Central memory CD8-positive, alpha-beta T cell (primary cell): ENCODE measurements at regions not wholly inside any gene's neighbourhood (a gene's known extent, or its start where the extent isn't known, plus 50 kb on each side); places are given as distances from the start of the nearest gene placed in this dataset.
"Not testable (repeated sequence)": the region's sequence is repeated elsewhere in the genome, so short reads cannot be mapped to it uniquely, and the experiment has no call there.

Experiments
- ATAC-seq: fragments of 150-1000 bp; cut with Tn5 transposase; replicated peaks from 2 replicates; pipeline ENCODE4 v1.10.0; 2022; ENCODE audit warnings: mild to moderate bottlenecking, moderate FRiP score, moderate number of reproducible peaks; ENCODE audit not compliant: poor library complexity, severe bottlenecking; ENCODE audit errors: extremely low read depth
- DNase-seq, 2 donors: peaks; one replicate each; pipeline ENCODE4 v3.0.0; 2021; ENCODE audit warnings: low spot score in 2 of 2
- H3K27ac Mint-ChIP-seq: one replicate; pipeline ENCODE4 v1.8.0; 2022; ENCODE audit warnings: low read depth, mild to moderate bottlenecking, moderate library complexity, mixed read lengths
- H3K27me3 Mint-ChIP-seq: one replicate; pipeline ENCODE4 v1.8.0; 2022; ENCODE audit warnings: mixed read lengths
- H3K36me3 Mint-ChIP-seq: one replicate; pipeline ENCODE4 v1.8.0; 2022; ENCODE audit warnings: mild to moderate bottlenecking, moderate library complexity, mixed read lengths; ENCODE audit not compliant: insufficient read depth
- H3K4me1 Mint-ChIP-seq: one replicate; pipeline ENCODE4 v1.8.0; 2022; ENCODE audit warnings: mixed read lengths
- H3K4me3 Mint-ChIP-seq: one replicate; pipeline ENCODE4 v1.8.0; 2022; ENCODE audit warnings: mild to moderate bottlenecking, moderate library complexity, mixed read lengths
- H3K9me3 Mint-ChIP-seq: one replicate; pipeline ENCODE4 v1.8.0; 2022; ENCODE audit warnings: mixed read lengths

DNA sequence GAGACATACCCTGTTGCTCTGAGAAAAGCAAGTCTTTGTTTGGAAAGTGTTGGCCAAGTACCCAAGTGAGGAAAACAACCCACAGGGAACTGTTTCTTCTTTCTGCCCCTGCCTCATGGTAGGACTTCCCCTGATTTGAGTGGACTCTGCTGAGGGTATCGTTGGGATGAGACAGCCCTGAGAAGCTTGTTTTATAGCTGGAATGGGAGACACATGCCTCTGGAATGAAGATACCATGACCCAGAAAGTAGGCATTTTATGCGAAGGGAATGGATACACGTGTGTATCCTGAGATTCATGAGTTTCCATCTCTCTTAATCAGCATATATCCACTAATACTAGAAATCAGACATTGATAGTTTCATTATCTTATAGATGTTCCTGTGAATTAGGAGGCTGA, 382.3 kb downstream of the ATP23 start:
- ATAC-seq (no peak), DNase-seq (no peak)
- H3K9me3 Mint-ChIP-seq = no peaks in the 10 kb centered on the region
- H3K27me3 Mint-ChIP-seq = no peaks in the 10 kb centered on the region
- H3K4me1 Mint-ChIP-seq = no peaks in the 10 kb centered on the region
- H3K27ac Mint-ChIP-seq = no peak overlapping the region
- H3K36me3 Mint-ChIP-seq = no peaks in the 10 kb centered on the region
- no peak overlapping the region for H3K4me3 Mint-ChIP-seq

DNA sequence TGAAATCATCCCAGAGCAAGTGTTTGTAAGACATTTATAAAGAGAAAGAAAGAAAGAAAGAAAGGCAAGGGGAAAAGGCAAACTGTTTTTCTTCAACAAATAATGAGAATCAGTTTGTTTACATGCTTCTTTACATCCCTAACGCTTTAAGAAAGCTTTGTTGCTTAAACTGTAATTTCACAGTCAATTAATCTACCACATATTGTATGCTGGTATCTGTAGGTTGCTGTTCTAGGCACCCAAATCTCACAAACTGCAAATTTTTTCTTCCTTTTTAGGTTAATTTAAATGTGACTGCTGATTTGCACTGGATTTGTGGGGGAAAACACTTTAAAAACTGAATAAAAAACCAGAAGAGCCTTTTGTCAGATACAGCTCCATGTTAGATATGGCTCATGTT, 384.2 kb downstream of the ATP23 start:
- no peak overlapping the region for H3K27ac Mint-ChIP-seq
- H3K4me1 Mint-ChIP-seq = no peaks in the 10 kb centered on the region
- no peaks in the 10 kb centered on the region for H3K27me3 Mint-ChIP-seq
- DNase-seq = no peak
- no peak for ATAC-seq
- no peaks in the 10 kb centered on the region for H3K36me3 Mint-ChIP-seq
- no peaks in the 10 kb centered on the region for H3K9me3 Mint-ChIP-seq
- H3K4me3 Mint-ChIP-seq = no peak overlapping the region

DNA sequence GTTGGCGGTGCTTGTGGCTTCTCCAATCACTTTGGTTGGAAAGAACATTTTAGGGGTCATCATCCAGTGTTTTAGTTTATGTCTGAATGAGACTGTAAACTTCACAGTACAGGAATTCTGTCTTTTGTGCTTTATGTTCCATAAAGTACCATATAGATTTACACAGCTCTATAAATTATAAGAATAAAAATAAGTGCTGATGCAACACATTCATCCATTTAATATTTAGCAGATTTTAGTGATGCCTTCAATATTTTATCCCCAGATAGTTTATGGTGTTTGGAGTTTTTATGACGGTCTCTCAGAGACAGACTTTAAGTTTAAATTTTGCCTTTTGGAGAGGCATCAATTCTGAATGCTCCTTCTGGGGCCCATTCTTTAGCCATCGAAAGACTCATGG, 385.2 kb downstream of the ATP23 start:
- H3K4me3 Mint-ChIP-seq = no peak overlapping the region
- no peaks in the 10 kb centered on the region for H3K36me3 Mint-ChIP-seq
- H3K4me1 Mint-ChIP-seq = no peaks in the 10 kb centered on the region
- no peak overlapping the region for H3K27ac Mint-ChIP-seq
- H3K9me3 Mint-ChIP-seq = no peaks in the 10 kb centered on the region
- no peak for DNase-seq
- no peak for ATAC-seq
- no peaks in the 10 kb centered on the region for H3K27me3 Mint-ChIP-seq

DNA sequence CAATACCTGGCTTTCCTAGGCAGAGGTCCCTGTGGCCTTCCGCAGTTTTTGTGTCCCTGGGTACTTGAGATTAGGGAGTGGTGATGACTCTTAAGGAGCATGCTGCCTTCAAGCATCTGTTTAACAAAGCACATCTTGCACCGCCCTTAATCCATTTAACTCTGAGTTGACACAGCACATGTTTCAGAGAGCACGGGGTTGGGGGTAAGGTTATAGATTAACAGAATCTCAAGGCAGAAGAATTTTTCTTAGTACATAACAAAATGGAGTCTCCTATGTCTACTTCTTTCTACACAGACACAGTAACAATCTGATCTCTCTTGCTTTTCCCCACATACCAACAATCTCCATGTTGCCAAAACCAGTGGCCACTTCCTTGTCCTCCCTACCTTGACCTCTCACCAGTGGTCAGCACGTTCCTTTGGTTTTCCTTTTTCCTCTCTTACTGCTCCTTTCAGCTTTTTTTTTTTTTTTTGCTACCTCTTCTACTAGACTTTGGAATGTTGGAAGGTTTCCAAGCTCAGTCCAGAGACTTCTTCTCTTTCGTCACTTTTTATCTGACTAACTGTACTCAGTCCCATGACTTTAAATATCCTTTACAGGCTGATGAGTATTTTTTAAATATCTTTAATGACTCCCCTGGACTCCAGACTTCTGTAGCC, 395.3 kb downstream of the ATP23 start:
- H3K4me3 Mint-ChIP-seq, H3K9me3 Mint-ChIP-seq, ATAC-seq, H3K27ac Mint-ChIP-seq, H3K36me3 Mint-ChIP-seq, H3K27me3 Mint-ChIP-seq, H3K4me1 Mint-ChIP-seq, DNase-seq: not testable (repeated sequence)

DNA sequence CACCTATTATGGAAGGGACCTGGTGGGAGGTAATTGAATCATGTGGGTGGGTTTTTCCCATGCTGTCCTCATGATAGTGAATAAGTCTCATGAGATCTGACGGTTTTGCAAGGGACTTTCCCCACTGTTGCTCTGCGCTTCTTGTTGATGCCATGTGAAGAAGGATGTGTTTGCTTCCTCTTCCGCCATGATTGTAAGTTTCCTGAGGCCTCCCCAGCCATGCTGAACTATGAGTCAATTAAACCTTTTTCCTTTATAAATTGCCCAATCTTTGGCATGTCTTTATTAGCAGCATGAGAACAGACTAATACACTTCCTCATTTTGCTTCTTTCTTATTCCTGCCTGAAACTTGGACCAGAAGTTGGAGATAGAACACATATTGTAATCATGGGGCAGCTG, 396.2 kb downstream of the ATP23 start:
- not testable (repeated sequence) for H3K27me3 Mint-ChIP-seq, H3K27ac Mint-ChIP-seq, H3K4me1 Mint-ChIP-seq, H3K36me3 Mint-ChIP-seq, H3K4me3 Mint-ChIP-seq, ATAC-seq, DNase-seq, H3K9me3 Mint-ChIP-seq

DNA sequence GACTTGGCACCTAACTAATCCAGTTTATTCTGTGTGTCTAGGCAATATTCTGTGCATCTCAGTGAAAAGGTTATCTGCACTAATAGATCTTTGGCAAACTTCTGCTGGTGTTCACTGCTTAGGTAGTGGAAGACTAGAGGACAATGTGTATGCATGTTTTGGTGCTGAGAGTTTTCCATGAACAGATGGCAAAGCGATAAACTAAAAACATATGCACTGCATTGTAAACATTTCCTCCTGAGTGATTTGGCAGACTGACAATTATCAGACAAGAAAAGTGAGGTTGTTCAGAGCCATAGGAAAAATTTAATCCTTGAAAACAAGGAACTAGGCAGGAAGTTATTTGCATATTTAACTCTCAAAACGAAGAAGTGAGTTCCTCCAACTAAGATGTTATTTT, 400.4 kb downstream of the ATP23 start:
- peaks cover 6% of the 10 kb centered on the region for H3K27me3 Mint-ChIP-seq
- ATAC-seq (no peak), DNase-seq (no peak)
- H3K36me3 Mint-ChIP-seq = no peaks in the 10 kb centered on the region
- H3K4me1 Mint-ChIP-seq = no peaks in the 10 kb centered on the region
- no peak overlapping the region for H3K27ac Mint-ChIP-seq
- H3K4me3 Mint-ChIP-seq = no peak overlapping the region
- no peaks in the 10 kb centered on the region for H3K9me3 Mint-ChIP-seq

DNA sequence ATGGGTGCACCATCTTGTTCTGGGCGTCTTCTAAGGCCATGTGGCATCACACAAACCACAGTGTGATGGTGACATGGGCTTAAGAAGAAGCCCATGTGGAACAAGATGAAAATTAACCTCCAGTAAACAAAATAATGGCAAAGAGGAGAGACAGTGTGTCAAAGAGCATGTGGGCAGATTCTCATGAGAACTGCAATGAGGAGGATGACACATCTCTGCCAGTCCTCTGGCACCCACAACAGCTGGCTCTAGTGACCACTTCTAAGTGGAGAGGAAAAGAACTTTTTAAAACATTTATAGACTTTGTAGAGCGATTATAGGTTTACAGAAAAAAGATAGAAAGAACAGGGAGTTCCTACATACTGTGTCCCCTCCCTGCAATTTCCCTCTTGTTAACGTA, 401.4 kb downstream of the ATP23 start:
- Mint-ChIP-seq H3K4me3 (no peak overlapping the region), H3K27ac (no peak overlapping the region), H3K9me3 (no peaks in the 10 kb centered on the region), H3K4me1 (no peaks in the 10 kb centered on the region), H3K36me3 (no peaks in the 10 kb centered on the region), H3K27me3 (no peaks in the 10 kb centered on the region)
- ATAC-seq = no peak
- DNase-seq = no peak

DNA sequence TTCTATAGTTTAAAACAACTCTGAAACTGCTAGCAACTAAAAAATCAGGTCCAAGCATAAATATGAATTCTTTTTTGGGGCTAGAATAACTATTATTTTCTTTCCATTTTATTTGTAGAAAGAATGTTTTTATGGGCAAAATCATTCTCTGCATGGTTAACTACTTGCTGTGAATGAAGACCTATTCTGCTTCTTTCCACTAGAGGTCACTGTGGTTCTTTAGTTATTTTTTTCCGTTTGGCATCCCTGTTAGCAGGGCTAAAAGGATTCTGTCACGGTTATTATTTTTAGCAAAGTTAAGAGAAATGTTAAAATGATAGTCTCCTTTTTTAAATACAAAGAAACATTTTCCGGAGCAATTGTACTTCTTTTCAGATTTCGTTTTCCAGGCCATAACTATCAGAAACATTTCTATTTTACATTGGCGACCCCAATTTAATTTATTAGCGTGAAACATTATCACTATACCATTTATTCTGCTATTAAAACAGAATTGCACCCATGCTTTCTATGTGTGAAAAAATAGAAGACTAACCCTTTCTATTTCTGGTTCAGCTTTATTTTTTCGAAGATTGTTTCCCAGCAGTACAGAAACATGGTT, 404.8 kb downstream of the ATP23 start:
- no peaks in the 10 kb centered on the region for H3K27me3 Mint-ChIP-seq
- no peak for DNase-seq
- H3K36me3 Mint-ChIP-seq = no peaks in the 10 kb centered on the region
- H3K4me3 Mint-ChIP-seq = no peak overlapping the region
- ATAC-seq = no peak
- no peak overlapping the region for H3K27ac Mint-ChIP-seq
- H3K9me3 Mint-ChIP-seq = no peaks in the 10 kb centered on the region
- H3K4me1 Mint-ChIP-seq = no peaks in the 10 kb centered on the region

DNA sequence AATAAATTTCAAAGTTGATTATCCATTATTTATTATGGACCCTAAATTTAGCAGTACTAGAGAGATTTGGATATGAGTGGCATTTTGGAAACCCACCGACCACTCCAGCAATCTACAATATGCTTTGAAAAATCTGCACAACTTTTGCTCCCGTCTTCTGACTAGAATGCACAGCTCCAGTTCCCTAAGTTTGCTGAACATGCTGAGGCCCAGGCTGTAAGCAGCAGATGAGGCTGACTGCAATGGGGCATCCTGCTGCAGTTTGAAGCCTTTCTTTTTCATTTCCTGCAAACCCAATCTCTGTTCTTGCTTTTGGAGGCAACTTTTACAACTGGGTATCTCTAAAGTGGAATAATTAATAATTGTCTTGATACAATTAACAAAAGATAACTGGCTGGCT, 405.8 kb downstream of the ATP23 start:
- H3K9me3 Mint-ChIP-seq = no peaks in the 10 kb centered on the region
- H3K27me3 Mint-ChIP-seq = no peaks in the 10 kb centered on the region
- no peak overlapping the region for H3K27ac Mint-ChIP-seq
- ATAC-seq (no peak), DNase-seq (no peak)
- no peaks in the 10 kb centered on the region for H3K4me1 Mint-ChIP-seq
- H3K4me3 Mint-ChIP-seq = no peak overlapping the region
- no peaks in the 10 kb centered on the region for H3K36me3 Mint-ChIP-seq

DNA sequence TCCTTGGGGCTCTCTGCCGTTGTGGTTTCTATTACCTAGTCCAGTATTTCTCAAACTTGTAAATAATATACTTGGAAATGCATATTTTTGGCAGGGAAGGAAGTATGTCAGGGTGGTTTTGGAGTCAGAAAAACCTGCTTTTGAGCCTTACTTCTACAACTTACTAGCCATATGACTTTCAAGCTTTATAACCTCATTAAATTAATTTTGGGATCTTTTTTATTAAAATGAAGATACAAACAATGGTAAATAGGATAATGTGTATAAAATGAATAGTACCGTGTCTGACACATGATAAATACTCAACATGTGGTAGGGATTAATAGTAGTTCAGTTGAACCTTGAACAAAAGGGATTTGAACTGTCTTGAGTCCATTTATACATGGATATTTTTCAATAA, 406.3 kb downstream of the ATP23 start:
- no peaks in the 10 kb centered on the region for H3K9me3 Mint-ChIP-seq
- no peaks in the 10 kb centered on the region for H3K4me1 Mint-ChIP-seq
- no peak for ATAC-seq

DNA sequence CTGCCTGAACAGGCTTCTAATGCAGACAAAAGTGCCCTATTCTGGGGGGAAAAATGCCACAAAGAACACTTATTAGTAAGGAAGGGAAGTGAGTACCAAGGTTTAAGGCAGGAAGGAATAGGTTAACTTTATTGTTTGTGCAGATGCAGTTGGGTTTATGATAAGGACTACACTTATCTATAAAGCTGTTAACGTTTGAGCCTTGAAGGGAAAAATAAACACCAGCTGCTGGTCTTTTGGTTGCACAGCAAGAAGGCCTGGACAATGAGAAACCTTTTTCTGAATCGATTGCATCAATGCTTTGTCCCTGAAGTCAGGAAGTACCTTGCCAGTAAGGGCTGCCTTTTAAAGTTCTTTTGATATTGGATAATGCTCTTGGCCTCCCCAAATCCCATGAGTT, 407.8 kb downstream of the ATP23 start:
- no peaks in the 10 kb centered on the region for H3K4me1 Mint-ChIP-seq
- no peak overlapping the region for H3K27ac Mint-ChIP-seq
- H3K9me3 Mint-ChIP-seq = no peaks in the 10 kb centered on the region
- peaks cover 2% of the 10 kb centered on the region for H3K36me3 Mint-ChIP-seq
- H3K27me3 Mint-ChIP-seq = no peaks in the 10 kb centered on the region
- H3K4me3 Mint-ChIP-seq = no peak overlapping the region
- DNase-seq (no peak), ATAC-seq (no peak)

More for the DNA sequence above, 406.3 kb downstream of the ATP23 start:
- H3K27ac Mint-ChIP-seq = no peak overlapping the region
- H3K27me3 Mint-ChIP-seq = no peaks in the 10 kb centered on the region
- no peak overlapping the region for H3K4me3 Mint-ChIP-seq
- peaks cover 2% of the 10 kb centered on the region for H3K36me3 Mint-ChIP-seq
- DNase-seq = no peak

DNA sequence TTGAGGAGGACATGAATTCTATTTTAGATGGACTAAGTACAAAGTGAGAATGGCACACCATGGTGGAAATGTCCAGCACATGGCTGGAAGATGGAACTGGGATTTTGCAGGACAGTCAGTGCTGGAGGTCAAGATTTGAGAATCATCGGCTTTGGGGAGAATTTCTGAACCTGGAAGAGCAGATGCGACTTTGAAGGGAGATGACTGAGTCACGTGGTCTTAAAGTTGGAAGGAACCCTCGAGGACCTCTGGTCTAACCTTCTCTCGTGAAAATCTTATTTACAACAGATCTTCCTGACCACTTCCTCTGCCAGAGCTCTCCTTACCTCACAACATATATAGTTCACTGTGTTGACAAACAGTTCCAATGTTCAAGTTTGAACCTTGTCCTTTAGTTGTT, 415.4 kb downstream of the ATP23 start:
- peaks cover 2% of the 10 kb centered on the region for H3K36me3 Mint-ChIP-seq
- H3K4me3 Mint-ChIP-seq = no peak overlapping the region
- H3K27ac Mint-ChIP-seq = no peak overlapping the region
- H3K9me3 Mint-ChIP-seq = no peaks in the 10 kb centered on the region
- peaks cover 8% of the 10 kb centered on the region for H3K27me3 Mint-ChIP-seq
- H3K4me1 Mint-ChIP-seq = no peaks in the 10 kb centered on the region
- ATAC-seq = no peak
- DNase-seq = no peak

DNA sequence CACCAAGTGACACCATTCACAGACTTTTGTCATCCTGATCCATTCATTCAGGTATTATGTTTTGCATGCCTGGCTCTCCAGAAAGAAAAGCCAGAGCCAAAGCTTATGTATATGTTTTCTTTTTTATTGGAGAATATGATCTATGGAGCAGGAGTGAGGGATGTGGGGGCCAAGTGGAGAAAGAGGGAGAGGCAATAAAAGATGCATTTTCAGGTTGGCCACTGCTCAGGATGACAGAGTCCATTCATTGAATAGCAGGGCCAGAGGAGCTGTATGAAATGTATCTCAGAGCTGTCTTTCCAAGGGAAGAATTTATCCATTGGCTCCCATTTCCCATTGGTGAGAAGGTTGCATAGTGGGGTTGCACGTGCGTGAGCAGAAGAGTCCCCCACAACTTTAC, 416.1 kb downstream of the ATP23 start:
- DNase-seq = no peak
- H3K4me3 Mint-ChIP-seq = no peak overlapping the region
- no peak for ATAC-seq
- H3K27me3 Mint-ChIP-seq = peaks cover 14% of the 10 kb centered on the region
- peaks cover 2% of the 10 kb centered on the region for H3K36me3 Mint-ChIP-seq
- H3K4me1 Mint-ChIP-seq = no peaks in the 10 kb centered on the region
- H3K27ac Mint-ChIP-seq = no peak overlapping the region
- no peaks in the 10 kb centered on the region for H3K9me3 Mint-ChIP-seq
